Neural progenitor cell (in vitro differentiated cells): ENCODE measurements at regions not wholly inside any gene's neighbourhood (a gene's known extent, or its start where the extent isn't known, plus 50 kb on each side); places are given as distances from the start of the nearest gene placed in this dataset.

Experiments used
- CTCF ChIP-seq: fragments of 200-600 bp; sonication (generic); IDR thresholded peaks from 2 replicates; pipeline ENCODE4 v1.5.1; 2017; ENCODE audit warnings: antibody characterized with exemption, mild to moderate bottlenecking
- EZH2 ChIP-seq: fragments of 200-600 bp; sonication (generic); IDR thresholded peaks from 2 replicates; pipeline ENCODE4 v1.6.1; 2017; ENCODE audit warnings: antibody characterized with exemption, mild to moderate bottlenecking, moderate library complexity
- EZH2phosphoT487 ChIP-seq: fragments of 200-600 bp; sonication (generic); IDR thresholded peaks from 2 replicates; pipeline ENCODE4 v1.6.1; 2017; ENCODE audit warnings: antibody characterized with exemption

- no peak for TF ChIP-seq CTCF
- no peak for TF ChIP-seq EZH2
- no peak for TF ChIP-seq EZH2phosphoT487
These were observed 281.8 kb upstream of the CXCR4 start for GRCh38 chr2:136399667-136400289.
